ENCODE measurements at regions not wholly inside any gene's neighbourhood (a gene's known extent, or its start where the extent isn't known, plus 50 kb on each side); places are given as distances from the start of the nearest gene placed in this dataset.

DNA sequence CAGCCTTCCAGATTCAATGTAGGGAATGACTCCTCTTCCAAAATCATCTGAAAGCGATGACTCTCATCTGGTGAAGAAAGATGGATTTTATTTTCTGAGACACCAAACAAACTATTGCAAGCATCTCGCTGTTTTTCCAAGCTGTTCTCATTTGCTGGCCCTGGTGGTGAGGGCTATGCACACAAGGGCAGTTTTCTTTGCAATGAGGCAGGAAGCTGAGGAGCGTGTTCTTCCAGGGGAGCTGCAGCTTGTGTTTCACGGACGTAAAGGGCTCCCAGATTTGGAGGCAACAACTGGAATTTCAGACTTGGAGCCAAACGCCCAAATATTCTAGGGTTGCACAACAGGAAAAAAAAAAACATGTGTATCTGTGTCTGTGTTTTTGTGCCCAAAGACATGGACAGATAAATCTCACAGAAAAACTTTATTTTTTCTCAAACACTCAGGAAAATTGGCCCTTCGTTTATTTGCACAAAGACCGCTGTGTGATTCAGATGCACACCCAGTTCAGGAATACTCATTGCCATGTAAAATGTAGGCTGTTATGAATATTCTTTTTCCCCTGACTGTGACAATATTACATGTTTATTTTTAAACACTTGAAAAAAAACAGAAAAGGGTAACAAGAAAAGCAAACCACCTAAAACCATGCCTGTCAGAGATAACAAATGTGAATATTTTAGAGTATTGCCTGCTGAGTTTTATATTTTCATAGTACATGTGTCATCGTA lies 151.3 kb downstream of the GAS1 start:
- DNase-seq = no peak

DNA sequence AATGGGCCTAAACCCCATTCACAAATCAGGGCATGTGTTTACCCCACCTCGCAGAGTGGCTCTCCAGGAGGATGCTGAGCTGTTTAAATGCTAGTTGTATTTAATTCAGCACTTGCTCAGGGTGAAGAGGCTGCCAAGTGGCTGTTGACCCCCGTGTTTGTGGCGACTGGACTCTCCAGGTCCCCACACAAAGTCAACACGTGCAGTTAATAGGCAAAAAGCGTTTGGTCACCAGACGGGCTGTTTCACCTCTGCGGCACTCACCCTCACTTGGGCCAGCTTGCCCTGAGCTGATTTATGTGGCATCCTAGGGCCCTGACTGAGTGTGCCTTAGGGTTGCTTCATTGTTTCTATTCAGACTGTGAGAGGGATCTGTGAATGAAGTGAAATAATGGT lies 152.3 kb downstream of the GAS1 start:
- DNase-seq = no peak

DNA sequence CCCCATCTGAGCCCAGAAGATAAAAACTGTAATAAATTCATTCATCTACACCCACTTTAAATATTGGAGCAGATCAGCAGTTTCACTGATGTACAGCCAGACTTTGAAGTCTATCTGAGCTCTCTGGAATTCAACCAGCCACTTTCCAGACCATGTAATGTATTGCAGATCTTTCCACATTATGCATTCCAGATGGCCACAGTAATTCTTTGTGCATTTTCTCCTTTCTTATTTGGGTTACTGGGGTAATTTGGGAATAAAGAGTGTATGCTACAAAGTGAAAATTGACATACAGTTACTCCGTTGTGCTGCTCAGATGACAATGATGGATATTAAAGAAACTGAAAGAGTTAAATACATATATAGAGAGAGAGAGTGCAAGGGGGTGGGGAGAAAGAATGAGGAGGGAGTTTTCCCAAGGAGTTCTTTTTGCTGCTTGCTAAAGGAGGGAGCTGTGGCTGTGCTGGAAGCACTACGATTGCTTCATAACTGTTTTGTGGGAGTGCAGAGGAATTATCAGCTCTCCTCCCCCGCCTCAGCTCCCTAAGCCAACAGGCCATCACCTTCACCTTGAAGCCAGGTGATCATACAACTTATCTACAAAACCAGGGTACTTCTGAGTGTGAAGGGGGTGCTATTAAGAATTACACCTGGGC lies 152.8 kb downstream of the GAS1 start:
- DNase-seq = no peak

GRCh38 chr9:86792136-86792535 lies 155.2 kb downstream of the GAS1 start:
- DNase-seq = no peak

DNA sequence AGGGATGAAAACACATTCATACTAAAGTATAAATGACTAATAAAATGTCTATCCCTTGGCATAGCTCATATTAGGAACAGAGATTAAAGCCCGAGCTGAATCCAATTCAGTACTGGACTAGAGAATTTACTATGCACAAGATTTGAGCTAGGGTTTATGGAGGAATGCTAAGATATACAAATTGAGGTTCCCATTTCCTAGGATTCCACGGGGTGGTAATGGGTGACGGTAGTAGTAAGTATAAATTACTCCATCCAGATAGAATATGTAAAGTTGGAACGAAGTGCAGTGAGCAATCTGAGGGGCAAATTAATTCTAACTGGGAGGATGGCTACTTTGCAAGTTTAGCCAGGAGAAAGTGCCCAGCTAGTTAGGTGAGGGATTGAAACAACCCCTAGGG lies 156.5 kb downstream of the GAS1 start:
- no peak for DNase-seq

DNA sequence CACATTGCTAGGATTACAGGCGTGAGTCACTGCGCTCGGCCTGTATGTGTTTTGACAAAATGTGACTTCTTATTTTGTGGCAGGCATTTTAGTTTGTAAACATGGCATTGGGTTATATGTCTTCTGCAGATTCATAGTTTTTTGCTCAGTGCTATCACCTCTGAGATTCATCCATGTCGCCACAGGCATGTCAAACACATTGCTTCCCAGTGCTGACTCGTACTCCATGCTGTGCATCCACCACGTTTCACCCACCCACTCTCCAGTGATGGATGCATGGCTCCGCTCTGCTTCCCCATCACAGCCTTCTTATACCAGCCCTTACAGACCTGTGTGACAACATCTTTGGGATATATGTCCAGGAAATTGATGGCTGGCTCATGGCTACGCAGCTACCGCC lies 158.8 kb downstream of the GAS1 start:
- DNase-seq = no peak

DNA sequence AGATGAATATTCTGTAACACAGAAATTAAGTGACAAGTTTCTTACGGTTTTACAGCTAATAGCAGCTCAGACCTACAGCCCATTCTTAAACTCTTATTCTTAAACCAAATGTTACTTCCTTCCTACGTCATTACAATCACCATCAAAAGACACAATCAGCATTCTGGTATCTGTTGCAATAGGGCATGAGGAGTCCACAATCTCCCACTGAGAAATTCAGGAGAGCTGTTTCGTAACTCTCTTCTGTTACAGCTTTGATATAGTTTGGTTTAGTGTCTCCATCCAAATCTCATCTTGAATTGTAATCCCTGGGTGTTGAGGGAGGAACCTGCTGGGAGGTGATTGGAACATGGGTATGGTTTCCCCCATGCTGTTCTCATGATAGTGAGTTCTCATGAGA lies 163.4 kb downstream of the GAS1 start:
- no peak for DNase-seq

DNA sequence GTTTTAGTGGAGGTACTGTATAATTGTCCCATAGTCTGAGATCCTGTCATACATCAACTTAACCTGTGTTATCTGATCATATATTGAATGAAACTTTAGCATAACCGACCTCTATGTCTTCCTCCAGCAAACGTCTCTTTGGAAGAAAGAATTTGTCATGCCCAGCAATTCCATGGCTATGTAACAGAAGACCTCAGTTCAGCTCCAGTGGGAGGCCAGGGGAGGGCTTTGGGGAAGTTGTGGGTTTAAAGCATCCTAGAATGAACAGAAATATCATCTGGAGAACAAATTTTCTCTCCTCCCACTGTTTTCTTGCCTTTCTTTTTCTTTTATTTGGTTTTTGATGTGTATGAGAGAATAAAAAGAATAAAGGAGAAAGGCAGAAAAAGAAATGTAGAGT lies 164.5 kb downstream of the GAS1 start:
- no peak for DNase-seq

DNA sequence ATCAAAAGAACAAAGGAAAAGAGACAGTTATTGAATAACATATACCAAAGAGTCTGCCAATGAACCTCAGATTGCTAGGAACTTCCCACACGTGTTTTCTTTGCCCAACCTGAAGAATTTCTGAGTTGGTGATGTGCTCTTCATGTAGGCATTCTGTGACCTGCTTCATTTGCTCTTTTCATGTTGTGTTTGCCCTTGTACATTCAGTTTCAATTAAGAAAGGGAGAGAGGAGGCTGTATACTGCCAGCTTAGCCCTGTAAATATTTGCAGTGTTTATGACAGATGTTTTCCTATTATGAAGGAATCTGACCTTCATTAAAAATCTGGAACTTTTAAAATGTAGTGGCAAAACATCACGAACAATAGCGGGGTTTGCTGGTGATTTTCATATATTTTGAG lies 168.5 kb downstream of the GAS1 start:
- no peak for DNase-seq

DNA sequence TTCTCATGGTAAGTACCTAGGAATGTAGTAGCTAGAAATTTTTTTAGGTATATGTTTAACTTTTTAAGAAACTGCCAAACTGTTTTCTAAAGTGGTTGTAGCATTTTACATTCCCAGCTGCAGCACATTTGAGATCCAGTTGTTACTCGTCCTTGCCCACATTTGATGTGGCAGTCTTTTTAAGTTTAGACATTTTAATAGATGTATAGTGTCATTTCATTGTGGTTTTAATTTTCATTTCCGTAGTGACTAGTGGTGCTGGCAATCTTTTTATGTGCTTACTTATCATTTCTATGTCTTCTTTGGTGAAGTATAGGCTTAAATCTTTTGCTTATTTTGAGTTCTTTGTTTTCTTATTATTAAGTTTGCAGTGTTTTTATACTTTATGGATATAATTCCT lies 171.6 kb downstream of the GAS1 start:
- no peak for DNase-seq

GRCh38 chr9:86774116-86774515 lies 173.2 kb downstream of the GAS1 start:
- no peak for DNase-seq

DNA sequence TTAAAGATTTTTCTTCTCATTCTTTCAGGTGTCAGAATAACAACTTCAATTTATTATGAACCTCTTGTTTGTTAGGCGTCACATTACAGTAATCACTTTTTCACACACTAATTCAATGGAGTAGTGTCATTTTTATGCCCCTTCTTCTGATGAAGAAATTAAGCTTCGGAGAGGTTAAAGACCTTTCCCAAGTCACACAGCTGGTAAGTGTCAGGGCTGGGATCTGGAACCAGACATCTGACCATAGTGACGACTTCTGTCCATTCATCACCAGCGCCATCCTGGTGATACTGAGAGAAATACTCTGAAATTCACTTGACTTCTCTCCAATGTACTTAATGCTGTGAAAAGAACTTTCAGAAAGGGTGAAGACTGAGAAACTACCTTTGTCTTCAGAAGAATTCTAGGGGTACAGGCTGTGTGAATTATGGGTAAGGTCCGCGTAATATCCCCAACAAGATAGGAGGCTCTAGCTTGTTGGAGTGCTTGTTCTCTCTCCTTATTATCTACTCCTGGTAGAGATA lies 173.8 kb downstream of the GAS1 start:
- no peak for DNase-seq

- no peak for DNase-seq
Measured at GRCh38 chr9:86772635-86772993, 174.7 kb downstream of the GAS1 start.

GRCh38 chr9:86771941-86772634 lies 175.2 kb downstream of the GAS1 start:
- no peak for DNase-seq

DNA sequence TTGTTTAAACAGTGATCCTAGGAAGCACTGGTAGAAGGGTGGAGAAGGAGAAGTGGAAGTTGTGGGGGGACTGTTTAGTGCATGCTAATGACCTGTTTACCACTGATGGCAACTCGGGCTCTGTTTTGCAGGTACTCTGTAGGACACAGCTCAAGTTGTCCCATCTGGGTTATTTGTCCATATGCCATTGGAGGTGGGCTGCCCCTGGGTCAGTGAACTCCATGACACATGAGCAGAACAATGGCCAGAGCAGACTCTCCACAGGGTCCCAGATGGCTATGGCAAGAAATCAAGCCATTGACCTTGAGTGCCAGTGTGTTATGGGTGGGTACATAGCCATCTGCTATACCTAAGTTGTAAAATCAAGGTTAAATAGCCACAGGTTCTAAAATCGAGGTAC lies 175.9 kb downstream of the GAS1 start:
- DNase-seq = no peak

DNA sequence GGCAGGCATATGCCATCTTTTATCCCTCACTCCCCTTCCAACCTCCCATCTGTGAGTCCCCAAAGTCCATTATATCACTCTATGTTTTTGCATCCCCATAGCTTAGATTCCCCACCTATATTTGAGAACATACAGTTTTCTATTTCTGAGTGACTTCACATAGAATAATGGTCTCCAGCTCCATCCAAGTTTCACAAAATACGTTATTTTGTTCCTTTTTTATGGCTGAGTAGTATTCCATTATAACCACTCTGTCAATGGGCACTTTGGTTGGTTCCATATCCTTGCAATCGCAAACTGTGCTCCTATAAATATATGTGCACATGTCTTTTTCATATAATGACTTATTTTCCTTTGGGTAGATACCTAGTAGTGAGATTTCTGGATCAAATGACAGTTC lies 178.6 kb downstream of the GAS1 start:
- DNase-seq = no peak

DNA sequence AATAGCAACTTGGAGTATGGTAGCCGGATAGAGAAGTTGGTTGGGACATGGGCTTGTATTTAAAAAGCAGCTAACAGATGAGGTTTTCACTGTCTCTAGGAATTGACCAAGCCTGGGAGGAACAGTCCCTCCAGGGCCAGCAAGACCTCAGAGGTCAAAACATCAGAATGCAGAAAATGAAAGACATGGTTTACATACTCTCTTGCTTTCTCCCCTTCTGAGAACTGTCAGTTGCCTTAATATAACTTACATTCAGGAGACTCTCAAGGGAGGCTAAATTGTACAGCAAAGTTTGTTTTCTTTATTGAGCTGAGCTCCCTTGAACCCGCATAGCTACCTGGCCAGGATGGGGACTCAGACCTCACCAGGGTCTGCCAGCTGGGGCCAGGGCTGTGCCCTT lies 179.3 kb downstream of the GAS1 start:
- DNase-seq = no peak

GRCh38 chr9:86767373-86767772 lies 179.9 kb downstream of the GAS1 start:
- DNase-seq = no peak

GRCh38 chr9:86766912-86767311 lies 180.4 kb downstream of the GAS1 start:
- DNase-seq = peak in 7 of 56 donors; percentile 4 to 79 (median 10)

- no peak for DNase-seq
Measured at GRCh38 chr9:86766511-86766910, 180.8 kb downstream of the GAS1 start.

GRCh38 chr9:86765746-86766430 lies 181.4 kb downstream of the GAS1 start:
- DNase-seq = no peak
